HG02840 (cell line): ENCODE measurements at regions not wholly inside any gene's neighbourhood (a gene's known extent, or its start where the extent isn't known, plus 50 kb on each side); places are given as distances from the start of the nearest gene placed in this dataset.
"Not testable (repeated sequence)": the region's sequence is repeated elsewhere in the genome, so short reads cannot be mapped to it uniquely, and the experiment has no call there.

Source experiments
- ATAC-seq: cut with Tn5 transposase; IDR thresholded peaks from one replicate; pipeline ENCODE4 v1.9.1; 2021; ENCODE audit warnings: mild to moderate bottlenecking, moderate library complexity, moderate number of reproducible peaks; ENCODE audit not compliant: unreplicated experiment, low FRiP score

- no peak for ATAC-seq
These were observed 108.6 kb downstream of the ZMAT1 start for GRCh38 chrX:101823236-101823635.

GRCh38 chrX:101817739-101818138, 114.1 kb downstream of the ZMAT1 start:
- ATAC-seq = not testable (repeated sequence)

GRCh38 chrX:101813200-101813599, 118.6 kb downstream of the ZMAT1 start:
- ATAC-seq = no peak

- no peak for ATAC-seq
These were observed 128.4 kb downstream of the ZMAT1 start for GRCh38 chrX:101803451-101803850.

GRCh38 chrX:101799387-101799786, 132.4 kb downstream of the ZMAT1 start:
- ATAC-seq = peak; percentile 99

- ATAC-seq = no peak
These were observed 128.3 kb upstream of the ARMCX2 start for GRCh38 chrX:101787934-101788333.

- ATAC-seq = no peak
These were observed 125.5 kb upstream of the ARMCX2 start for GRCh38 chrX:101785142-101785541.

GRCh38 chrX:101780421-101780820, 120.8 kb upstream of the ARMCX2 start:
- ATAC-seq = not testable (repeated sequence)

- peak; percentile 65 for ATAC-seq
These were observed 114.7 kb upstream of the ARMCX2 start for GRCh38 chrX:101774340-101774739.

GRCh38 chrX:101764538-101764937, 104.9 kb upstream of the ARMCX2 start:
- no peak for ATAC-seq

GRCh38 chrX:101759000-101759399, 99.3 kb upstream of the ARMCX2 start:
- ATAC-seq = peak; percentile 80

GRCh38 chrX:101750744-101751143, 91.1 kb upstream of the ARMCX2 start:
- ATAC-seq = no peak

- no peak for ATAC-seq
These were observed 89.8 kb upstream of the ARMCX2 start for GRCh38 chrX:101749436-101749835.

- no peak for ATAC-seq
These were observed 85.4 kb upstream of the ARMCX2 start for GRCh38 chrX:101745046-101745445.

- no peak for ATAC-seq
These were observed 84.4 kb upstream of the ARMCX2 start for GRCh38 chrX:101744085-101744484.

GRCh38 chrX:101740642-101741041, 81.0 kb upstream of the ARMCX2 start:
- no peak for ATAC-seq

- not testable (repeated sequence) for ATAC-seq
These were observed 79.2 kb upstream of the ARMCX2 start for GRCh38 chrX:101738867-101739266.

GRCh38 chrX:101738411-101738810, 78.8 kb upstream of the ARMCX2 start:
- not testable (repeated sequence) for ATAC-seq

GRCh38 chrX:101736651-101737050, 77.0 kb upstream of the ARMCX2 start:
- ATAC-seq = no peak

- ATAC-seq = no peak
These were observed 73.2 kb upstream of the ARMCX2 start for GRCh38 chrX:101732870-101733269.

GRCh38 chrX:101729986-101730385, 70.3 kb upstream of the ARMCX2 start:
- no peak for ATAC-seq
